ENCODE measurements at regions not wholly inside any gene's neighbourhood (a gene's known extent, or its start where the extent isn't known, plus 50 kb on each side); places are given as distances from the start of the nearest gene placed in this dataset.

- peak; percentile 42 to 87 for DNase-seq (ENCODE audit: low read depth in 1 of 2, low spot score in 1 of 2)
- no peaks in the 10 kb centered on the region for H3K27me3 ChIP-seq (ENCODE audit: insufficient read depth, poor library complexity, severe bottlenecking)
- H3K27ac ChIP-seq (replicated peaks): no peak overlapping the region
- H3K4me3 ChIP-seq (replicated peaks; ENCODE audit: insufficient read depth, low read length): no peak overlapping the region
- TF ChIP-seq CTCF (IDR thresholded peaks at IDR 0.05; ENCODE audit: insufficient read depth, low read length) (peak; percentile 46), REST (IDR thresholded peaks at IDR 0.05; ENCODE audit: insufficient replicate concordance, low read depth) (no peak), POLR2AphosphoS5 (IDR thresholded peaks at IDR 0.05; ENCODE audit: low read depth) (peak; percentile 96)
Observed at GRCh38 chr19:23823952-23824389, 65.3 kb upstream of the ZNF681 start.

DNA sequence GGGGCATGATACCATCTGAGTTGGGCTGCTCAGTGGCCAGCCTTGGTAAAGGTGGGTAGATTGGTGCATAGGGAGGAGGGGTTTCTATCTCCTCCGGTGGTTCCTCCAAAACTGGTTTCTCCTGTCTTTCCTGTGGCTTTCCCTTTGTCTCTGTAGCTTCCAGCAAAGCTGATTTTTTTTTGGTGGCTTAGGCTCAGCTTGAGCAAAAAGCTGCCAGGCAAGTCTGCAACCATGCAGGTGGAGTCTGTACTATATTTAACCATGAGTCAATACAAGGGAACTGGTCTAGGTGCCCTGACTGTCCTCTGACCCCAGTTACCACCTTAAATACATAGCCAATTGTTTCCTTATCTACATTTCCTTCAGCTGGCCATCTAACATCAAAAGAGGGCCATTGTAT lies 64.0 kb upstream of the ZNF681 start:
- TF ChIP-seq SPI1 (IDR thresholded peaks at IDR 0.05; ENCODE audit: borderline replicate concordance, low read depth): no peak
- TF ChIP-seq REST (IDR thresholded peaks at IDR 0.05; ENCODE audit: insufficient replicate concordance, low read depth): no peak
- TF ChIP-seq GABPA (IDR thresholded peaks at IDR 0.05; ENCODE audit: low read depth): no peak
- TF ChIP-seq CTCF (IDR thresholded peaks at IDR 0.05; ENCODE audit: insufficient read depth, low read length): no peak
- no peak for TF ChIP-seq POLR2AphosphoS5 (IDR thresholded peaks at IDR 0.05; ENCODE audit: low read depth)
- H3K27me3 ChIP-seq (ENCODE audit: insufficient read depth, poor library complexity, severe bottlenecking): no peaks in the 10 kb centered on the region
- no peak for DNase-seq (ENCODE audit: low read depth in 1 of 2, low spot score in 1 of 2)
- H3K4me3 ChIP-seq (replicated peaks; ENCODE audit: insufficient read depth, low read length): no peak overlapping the region
- no peak overlapping the region for H3K27ac ChIP-seq (replicated peaks)

GRCh38 chr19:23817519-23817918 lies 58.8 kb upstream of the ZNF681 start:
- TF ChIP-seq GABPA (IDR thresholded peaks at IDR 0.05; ENCODE audit: low read depth) (no peak), SPI1 (IDR thresholded peaks at IDR 0.05; ENCODE audit: borderline replicate concordance, low read depth) (no peak), CTCF (IDR thresholded peaks at IDR 0.05; ENCODE audit: insufficient read depth, low read length) (peak; percentile 6), POLR2AphosphoS5 (IDR thresholded peaks at IDR 0.05; ENCODE audit: low read depth) (no peak)
- DNase-seq (ENCODE audit: low read depth in 1 of 2, low spot score in 1 of 2): peak in 1 of 2 experiments; percentile 28
- H3K4me3 ChIP-seq (replicated peaks; ENCODE audit: insufficient read depth, low read length): no peak overlapping the region
- no peak overlapping the region for H3K27ac ChIP-seq (replicated peaks)
- no peaks in the 10 kb centered on the region for H3K27me3 ChIP-seq (ENCODE audit: insufficient read depth, poor library complexity, severe bottlenecking)

- TF ChIP-seq GABPA (IDR thresholded peaks at IDR 0.05; ENCODE audit: low read depth): no peak
- TF ChIP-seq CTCF (IDR thresholded peaks at IDR 0.05; ENCODE audit: insufficient read depth, low read length): no peak
- TF ChIP-seq SPI1 (IDR thresholded peaks at IDR 0.05; ENCODE audit: borderline replicate concordance, low read depth): no peak
- no peak for TF ChIP-seq REST (IDR thresholded peaks at IDR 0.05; ENCODE audit: insufficient replicate concordance, low read depth)
- no peak for TF ChIP-seq POLR2AphosphoS5 (IDR thresholded peaks at IDR 0.05; ENCODE audit: low read depth)
- H3K27ac ChIP-seq (replicated peaks): no peak overlapping the region
- no peak overlapping the region for H3K4me3 ChIP-seq (replicated peaks; ENCODE audit: insufficient read depth, low read length)
- H3K27me3 ChIP-seq (ENCODE audit: insufficient read depth, poor library complexity, severe bottlenecking): no peaks in the 10 kb centered on the region
- DNase-seq (ENCODE audit: low read depth in 1 of 2, low spot score in 1 of 2): no peak
Observed at GRCh38 chr19:23810496-23810895, 51.8 kb upstream of the ZNF681 start.

Data from HL-60 (cell line).